ENCODE measurements at regions not wholly inside any gene's neighbourhood (a gene's known extent, or its start where the extent isn't known, plus 50 kb on each side); places are given as distances from the start of the nearest gene placed in this dataset.

- no peaks in the 10 kb centered on the region for H3K9me3 ChIP-seq (ENCODE audit: control insufficient read depth, insufficient read depth, low read length)
- H3K4me3 ChIP-seq (ENCODE audit: low read length), result no peak overlapping the region
- H3K4me1 ChIP-seq (ENCODE audit: control insufficient read depth, low read length), result no peaks in the 10 kb centered on the region
- no peaks in the 10 kb centered on the region for H4K20me1 ChIP-seq (ENCODE audit: control insufficient read depth, insufficient read depth, low read depth, low read length)
- TF ChIP-seq EZH2phosphoT487 (IDR thresholded peaks at IDR 0.05; ENCODE audit: borderline replicate concordance, low read length), result no peak
- TF ChIP-seq, protein P1, sequence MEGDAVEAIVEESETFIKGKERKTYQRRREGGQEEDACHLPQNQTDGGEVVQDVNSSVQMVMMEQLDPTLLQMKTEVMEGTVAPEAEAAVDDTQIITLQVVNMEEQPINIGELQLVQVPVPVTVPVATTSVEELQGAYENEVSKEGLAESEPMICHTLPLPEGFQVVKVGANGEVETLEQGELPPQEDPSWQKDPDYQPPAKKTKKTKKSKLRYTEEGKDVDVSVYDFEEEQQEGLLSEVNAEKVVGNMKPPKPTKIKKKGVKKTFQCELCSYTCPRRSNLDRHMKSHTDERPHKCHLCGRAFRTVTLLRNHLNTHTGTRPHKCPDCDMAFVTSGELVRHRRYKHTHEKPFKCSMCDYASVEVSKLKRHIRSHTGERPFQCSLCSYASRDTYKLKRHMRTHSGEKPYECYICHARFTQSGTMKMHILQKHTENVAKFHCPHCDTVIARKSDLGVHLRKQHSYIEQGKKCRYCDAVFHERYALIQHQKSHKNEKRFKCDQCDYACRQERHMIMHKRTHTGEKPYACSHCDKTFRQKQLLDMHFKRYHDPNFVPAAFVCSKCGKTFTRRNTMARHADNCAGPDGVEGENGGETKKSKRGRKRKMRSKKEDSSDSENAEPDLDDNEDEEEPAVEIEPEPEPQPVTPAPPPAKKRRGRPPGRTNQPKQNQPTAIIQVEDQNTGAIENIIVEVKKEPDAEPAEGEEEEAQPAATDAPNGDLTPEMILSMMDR (IDR thresholded peaks at IDR 0.05; ENCODE audit: low read depth, low read length, poor library complexity, severe bottlenecking), result no peak
- no peaks in the 10 kb centered on the region for H3K9me2 ChIP-seq (replicated peaks; ENCODE audit: control insufficient read depth, low read length)
- H3K4me2 ChIP-seq (ENCODE audit: low read length), result no peak overlapping the region
- no peaks in the 10 kb centered on the region for H3K79me2 ChIP-seq (ENCODE audit: control insufficient read depth, low read length)
- H3K36me3 ChIP-seq (ENCODE audit: control insufficient read depth, low read length), result no peaks in the 10 kb centered on the region
- H3K27me3 ChIP-seq (ENCODE audit: control insufficient read depth, low read length), result no peaks in the 10 kb centered on the region
- H3K27ac ChIP-seq (ENCODE audit: low read depth, low read length), result no peak overlapping the region
- H3F3A ChIP-seq (ENCODE audit: control insufficient read depth, insufficient read depth), result no peaks in the 10 kb centered on the region
These were observed 1164.4 kb upstream of the IGFBP7 start for GRCh38 chr4:58274553-58274952.

DNA sequence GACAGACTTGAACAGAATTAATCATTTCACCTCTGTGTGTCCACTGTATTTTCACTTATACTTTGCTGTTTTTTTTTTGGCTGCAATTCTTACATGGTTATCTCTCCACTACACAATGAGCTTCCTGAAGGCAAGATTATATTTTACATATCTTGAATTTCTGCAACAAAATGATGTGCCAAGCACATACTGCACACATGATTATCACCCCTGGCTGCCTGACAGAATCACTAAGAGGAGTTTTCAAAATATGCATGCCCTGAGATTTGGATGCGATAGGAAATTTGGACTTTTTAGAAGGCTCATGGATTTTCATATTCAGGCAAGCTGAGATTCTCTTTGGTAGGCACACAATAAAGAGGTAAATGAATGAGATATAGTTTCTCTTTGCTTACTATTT, 1162.1 kb upstream of the IGFBP7 start:
- TF ChIP-seq EZH2phosphoT487 (IDR thresholded peaks at IDR 0.05; ENCODE audit: borderline replicate concordance, low read length), result no peak
- TF ChIP-seq, protein P1 (IDR thresholded peaks at IDR 0.05; ENCODE audit: low read depth, low read length, poor library complexity, severe bottlenecking), result no peak
- Histone ChIP-seq H4K20me1 (ENCODE audit: control insufficient read depth, insufficient read depth, low read depth, low read length) (no peaks in the 10 kb centered on the region), H3K27me3 (ENCODE audit: control insufficient read depth, low read length) (no peaks in the 10 kb centered on the region), H3K36me3 (ENCODE audit: control insufficient read depth, low read length) (no peaks in the 10 kb centered on the region), H3K4me3 (ENCODE audit: low read length) (no peak overlapping the region), H3K4me2 (ENCODE audit: low read length) (no peak overlapping the region), H3K4me1 (ENCODE audit: control insufficient read depth, low read length) (no peaks in the 10 kb centered on the region), H3F3A (ENCODE audit: control insufficient read depth, insufficient read depth) (no peaks in the 10 kb centered on the region), H3K79me2 (ENCODE audit: control insufficient read depth, low read length) (no peaks in the 10 kb centered on the region), H3K9me2 (replicated peaks; ENCODE audit: control insufficient read depth, low read length) (no peaks in the 10 kb centered on the region), H3K27ac (ENCODE audit: low read depth, low read length) (no peak overlapping the region), H3K9me3 (ENCODE audit: control insufficient read depth, insufficient read depth, low read length) (no peaks in the 10 kb centered on the region)

- no peak overlapping the region for H3K27ac ChIP-seq (ENCODE audit: low read depth, low read length)
These were observed 1155.5 kb upstream of the IGFBP7 start for GRCh38 chr4:58265734-58266133.

More at GRCh38 chr4:58265734-58266133, 1155.5 kb upstream of the IGFBP7 start:
- Histone ChIP-seq H3K4me3 (ENCODE audit: low read length) (no peak overlapping the region), H3K79me2 (ENCODE audit: control insufficient read depth, low read length) (no peaks in the 10 kb centered on the region), H3K27me3 (ENCODE audit: control insufficient read depth, low read length) (no peaks in the 10 kb centered on the region), H3K4me2 (ENCODE audit: low read length) (no peak overlapping the region), H3K9me2 (replicated peaks; ENCODE audit: control insufficient read depth, low read length) (no peaks in the 10 kb centered on the region), H3F3A (ENCODE audit: control insufficient read depth, insufficient read depth) (no peaks in the 10 kb centered on the region), H3K36me3 (ENCODE audit: control insufficient read depth, low read length) (no peaks in the 10 kb centered on the region), H3K4me1 (ENCODE audit: control insufficient read depth, low read length) (no peaks in the 10 kb centered on the region), H3K9me3 (ENCODE audit: control insufficient read depth, insufficient read depth, low read length) (no peaks in the 10 kb centered on the region), H4K20me1 (ENCODE audit: control insufficient read depth, insufficient read depth, low read depth, low read length) (no peaks in the 10 kb centered on the region)
- TF ChIP-seq, protein P1 (IDR thresholded peaks at IDR 0.05; ENCODE audit: low read depth, low read length, poor library complexity, severe bottlenecking), result no peak
- no peak for TF ChIP-seq EZH2phosphoT487 (IDR thresholded peaks at IDR 0.05; ENCODE audit: borderline replicate concordance, low read length)

All from DOHH2 (cell line).